ENCODE measurements at regions not wholly inside any gene's neighbourhood (a gene's known extent, or its start where the extent isn't known, plus 50 kb on each side); places are given as distances from the start of the nearest gene placed in this dataset.
"Not testable (repeated sequence)": the region's sequence is repeated elsewhere in the genome, so short reads cannot be mapped to it uniquely, and the experiment has no call there.

GRCh38 chr16:17001471-17001870 is 469.3 kb downstream of the XYLT1 start:
- no peak overlapping the region for H3K4me3 Mint-ChIP-seq (ENCODE audit: unreplicated experiment)
- intact Hi-C loops (cut with micrococcal nuclease): no loop called here
- no peak for DNase-seq (ENCODE audit: unreplicated experiment)
- no peaks in the 10 kb centered on the region for H3K27me3 Mint-ChIP-seq (ENCODE audit: insufficient read depth, unreplicated experiment)
- BruUV-seq (replicated peaks): no TSS peak
- H3K27ac Mint-ChIP-seq (ENCODE audit: low read depth, unreplicated experiment): no peak overlapping the region
- CTCF ChIA-PET: no interaction called here
- no peaks in the 10 kb centered on the region for H3K36me3 Mint-ChIP-seq (ENCODE audit: insufficient read depth, unreplicated experiment)
- TF ChIP-seq CTCF (IDR thresholded peaks at IDR 0.05; ENCODE audit: unreplicated experiment): no peak
- POLR2A ChIA-PET: no interaction called here
- no peaks in the 10 kb centered on the region for H3K4me1 Mint-ChIP-seq (ENCODE audit: insufficient read depth, unreplicated experiment)
- peaks cover 19% of the 10 kb centered on the region for H3K9me3 Mint-ChIP-seq (ENCODE audit: unreplicated experiment)

DNA sequence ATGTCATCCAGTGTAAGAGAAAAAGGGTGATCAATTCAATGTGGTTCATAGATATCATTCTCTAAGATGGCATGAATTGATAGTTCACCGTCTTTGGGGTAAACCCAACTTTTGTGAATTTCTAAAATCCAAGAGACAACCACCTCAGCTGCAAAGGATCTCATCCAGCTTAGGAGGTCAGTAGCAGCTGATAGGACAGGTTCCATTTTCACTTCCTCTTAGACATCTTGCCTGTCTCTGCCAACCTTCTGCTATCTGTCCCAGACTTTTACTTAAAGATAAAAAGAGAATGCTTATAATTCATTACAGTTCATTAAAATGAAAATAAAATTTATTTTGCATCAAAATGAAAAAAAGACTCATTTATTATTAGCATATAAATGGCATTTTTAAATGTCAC is 468.2 kb downstream of the XYLT1 start:
- CTCF ChIA-PET: no interaction called here
- peaks cover 21% of the 10 kb centered on the region for H3K9me3 Mint-ChIP-seq (ENCODE audit: unreplicated experiment)
- no peak for DNase-seq (ENCODE audit: unreplicated experiment)
- H3K27me3 Mint-ChIP-seq (ENCODE audit: insufficient read depth, unreplicated experiment): no peaks in the 10 kb centered on the region
- H3K36me3 Mint-ChIP-seq (ENCODE audit: insufficient read depth, unreplicated experiment): no peaks in the 10 kb centered on the region
- TF ChIP-seq CTCF (IDR thresholded peaks at IDR 0.05; ENCODE audit: unreplicated experiment): no peak
- H3K27ac Mint-ChIP-seq (ENCODE audit: low read depth, unreplicated experiment): no peak overlapping the region
- BruUV-seq (replicated peaks): no TSS peak
- POLR2A ChIA-PET: no interaction called here
- H3K4me3 Mint-ChIP-seq (ENCODE audit: unreplicated experiment): no peak overlapping the region
- intact Hi-C loops (cut with micrococcal nuclease): no loop called here
- H3K4me1 Mint-ChIP-seq (ENCODE audit: insufficient read depth, unreplicated experiment): no peaks in the 10 kb centered on the region

DNA sequence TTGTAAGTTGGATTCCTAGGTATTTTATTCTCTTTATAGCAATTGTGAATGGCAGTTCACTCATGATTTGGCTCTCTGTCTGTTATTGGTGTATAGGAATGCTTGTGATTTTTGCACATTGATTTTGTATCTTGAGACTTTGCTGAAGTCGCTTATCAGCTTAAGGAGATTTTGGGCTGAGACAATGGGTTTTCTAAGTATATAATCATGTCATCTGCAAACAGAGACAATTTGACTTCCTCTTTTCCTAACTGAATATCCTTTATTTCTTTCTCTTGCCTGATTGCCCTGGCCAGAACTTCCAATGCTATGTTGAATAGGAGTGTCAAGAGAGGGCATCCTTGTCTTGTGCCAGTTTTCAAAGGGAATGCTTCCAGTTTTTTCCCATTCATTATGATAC is 464.8 kb downstream of the XYLT1 start:
- peaks cover 16% of the 10 kb centered on the region for H3K9me3 Mint-ChIP-seq (ENCODE audit: unreplicated experiment)
- H3K36me3 Mint-ChIP-seq (ENCODE audit: insufficient read depth, unreplicated experiment); H3K4me1 Mint-ChIP-seq (ENCODE audit: insufficient read depth, unreplicated experiment); H3K27ac Mint-ChIP-seq (ENCODE audit: low read depth, unreplicated experiment); DNase-seq (ENCODE audit: unreplicated experiment); POLR2A ChIA-PET; BruUV-seq (replicated peaks); intact Hi-C loops (cut with micrococcal nuclease); CTCF ChIA-PET; H3K4me3 Mint-ChIP-seq (ENCODE audit: unreplicated experiment); H3K27me3 Mint-ChIP-seq (ENCODE audit: insufficient read depth, unreplicated experiment): not testable (repeated sequence)

GRCh38 chr16:17011712-17012111 is 459.0 kb downstream of the XYLT1 start:
- Mint-ChIP-seq H3K36me3 (ENCODE audit: insufficient read depth, unreplicated experiment) (no peaks in the 10 kb centered on the region), H3K4me3 (ENCODE audit: unreplicated experiment) (no peak overlapping the region), H3K27ac (ENCODE audit: low read depth, unreplicated experiment) (no peak overlapping the region), H3K4me1 (ENCODE audit: insufficient read depth, unreplicated experiment) (no peaks in the 10 kb centered on the region), H3K27me3 (ENCODE audit: insufficient read depth, unreplicated experiment) (no peaks in the 10 kb centered on the region), H3K9me3 (ENCODE audit: unreplicated experiment) (peaks cover 30% of the 10 kb centered on the region)
- no TSS peak for BruUV-seq (replicated peaks)
- ChIA-PET POLR2A (no interaction called here), CTCF (interaction anchor here (0.6 kb wide), 1 partner anchor 817 kb away, joined by 3 read pairs; no protein-coding TSS in a partner anchor)
- TF ChIP-seq CTCF (IDR thresholded peaks at IDR 0.05; ENCODE audit: unreplicated experiment): no peak
- intact Hi-C loops (cut with micrococcal nuclease): no loop called here
- no peak for DNase-seq (ENCODE audit: unreplicated experiment)

GRCh38 chr16:17013038-17013437 is 457.7 kb downstream of the XYLT1 start:
- Mint-ChIP-seq H3K4me1 (ENCODE audit: insufficient read depth, unreplicated experiment) (no peaks in the 10 kb centered on the region), H3K27me3 (ENCODE audit: insufficient read depth, unreplicated experiment) (no peaks in the 10 kb centered on the region), H3K27ac (ENCODE audit: low read depth, unreplicated experiment) (no peak overlapping the region), H3K9me3 (ENCODE audit: unreplicated experiment) (peaks cover 18% of the 10 kb centered on the region), H3K36me3 (ENCODE audit: insufficient read depth, unreplicated experiment) (no peaks in the 10 kb centered on the region), H3K4me3 (ENCODE audit: unreplicated experiment) (no peak overlapping the region)
- POLR2A ChIA-PET: no interaction called here
- BruUV-seq (replicated peaks): no TSS peak
- no peak for TF ChIP-seq CTCF (IDR thresholded peaks at IDR 0.05; ENCODE audit: unreplicated experiment)
- DNase-seq (ENCODE audit: unreplicated experiment): no peak
- intact Hi-C loops (cut with micrococcal nuclease): no loop called here
- CTCF ChIA-PET: no interaction called here

Measured in MCF 10A (cell line).